Stimulated activated CD4-positive, alpha-beta T cell treated with anti-CD3 and anti-CD28 coated beads, Interleukin-2, amount 100 ng/mL, for 24 hours (primary cell): ENCODE measurements at regions not wholly inside any gene's neighbourhood (a gene's known extent, or its start where the extent isn't known, plus 50 kb on each side); places are given as distances from the start of the nearest gene placed in this dataset.
"Not testable (repeated sequence)": the region's sequence is repeated elsewhere in the genome, so short reads cannot be mapped to it uniquely, and the experiment has no call there.

Source experiments
- DNase-seq, 2 donors: peaks; one replicate each; pipeline ENCODE4 v3.0.0-alpha.2; 2020

DNA sequence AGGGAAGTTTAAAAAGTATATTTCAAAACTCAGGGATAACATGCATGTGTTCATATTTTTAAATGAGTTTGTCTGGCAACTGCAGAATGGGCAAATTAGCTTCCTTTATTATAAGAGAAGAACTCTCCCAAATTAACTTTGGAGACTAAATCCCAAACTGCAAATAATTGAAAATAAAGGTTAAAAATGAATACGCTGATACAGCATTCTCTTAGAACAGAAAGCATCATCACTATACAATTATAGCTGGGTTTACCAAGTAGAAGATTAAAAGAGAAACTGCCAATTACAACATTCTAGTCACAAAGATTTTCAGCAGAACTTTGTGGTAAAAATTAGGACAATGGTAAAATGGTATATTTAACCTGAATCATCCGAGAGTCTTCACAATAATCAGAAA, 73.3 kb downstream of the OLFM4 start:
- DNase-seq: no peak

DNA sequence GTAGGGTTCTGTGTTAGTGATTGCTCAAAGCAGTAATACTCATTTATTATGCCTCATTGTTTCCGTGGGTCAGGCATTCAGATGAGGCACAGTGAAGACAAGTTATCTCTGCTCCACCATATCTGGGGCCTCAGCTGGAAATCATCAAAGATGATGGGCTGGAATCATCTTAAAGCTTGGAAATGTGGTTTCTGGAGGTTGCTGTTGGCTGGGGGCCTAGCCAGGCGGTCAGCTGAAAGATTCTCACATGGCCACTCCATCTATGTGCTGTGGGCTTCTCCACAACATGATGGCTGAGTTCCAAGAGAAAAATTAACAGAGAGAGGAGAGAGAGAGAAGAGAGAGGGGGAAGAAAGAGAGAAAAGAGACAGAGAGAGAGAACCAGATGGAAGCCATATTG, 75.5 kb downstream of the OLFM4 start:
- DNase-seq: no peak

DNA sequence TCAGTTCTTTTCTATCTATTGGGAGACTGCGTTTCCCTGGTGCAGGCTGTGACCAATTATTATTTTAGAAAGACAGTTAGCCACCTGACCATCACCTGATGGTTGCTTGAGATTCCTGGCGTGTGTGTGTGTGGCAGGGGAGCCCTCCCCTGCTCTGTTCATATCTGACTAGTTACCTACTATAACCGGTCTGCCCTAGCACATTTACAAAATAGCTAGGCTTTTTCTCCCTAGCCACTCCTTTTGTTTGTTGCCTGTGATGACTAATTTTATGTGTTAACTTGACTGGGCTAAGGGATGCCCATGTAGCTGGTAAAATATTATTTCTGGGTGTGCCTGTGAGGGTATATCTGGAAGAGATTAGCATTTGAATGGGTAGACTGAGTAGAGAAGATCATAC, 76.9 kb downstream of the OLFM4 start:
- no peak for DNase-seq

DNA sequence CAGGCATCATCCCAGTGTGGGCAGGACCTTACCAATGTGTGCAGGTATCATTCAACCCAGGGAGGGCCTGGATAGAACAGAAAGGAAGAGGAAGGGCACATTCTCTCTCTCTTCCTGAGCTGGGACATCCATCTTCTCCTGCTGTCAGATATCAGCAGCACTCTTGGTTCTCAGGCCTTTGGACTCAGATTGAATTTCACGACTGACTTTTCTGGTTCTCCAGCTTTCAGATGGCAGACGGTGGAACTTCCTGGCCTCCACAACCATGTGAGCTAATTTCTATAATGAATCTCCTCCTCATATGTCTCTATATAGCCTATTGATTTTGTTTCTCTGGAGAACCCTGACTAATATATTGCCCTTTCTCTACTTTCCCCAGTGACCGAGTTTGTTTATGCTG, 77.3 kb downstream of the OLFM4 start:
- no peak for DNase-seq

DNA sequence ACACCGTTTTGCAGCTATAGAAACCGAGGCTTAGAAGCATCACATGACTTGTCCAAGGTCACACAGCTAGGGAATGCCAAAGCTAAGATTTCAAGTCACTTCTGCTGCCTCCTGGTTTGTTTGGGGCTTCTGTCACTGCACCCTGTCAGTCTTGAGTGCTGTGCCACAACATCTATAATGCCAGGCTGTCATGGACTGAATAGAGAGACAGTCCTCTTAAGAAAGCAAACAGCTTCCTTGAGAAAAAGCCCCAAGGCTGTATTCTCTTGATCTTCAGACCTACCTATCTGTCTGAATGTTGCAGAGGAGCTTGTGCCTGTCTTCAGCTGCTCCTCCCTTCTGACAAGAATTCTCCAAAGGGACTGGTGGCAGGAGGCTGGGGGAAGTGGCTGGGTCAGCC, 81.6 kb downstream of the OLFM4 start:
- DNase-seq: no peak

DNA sequence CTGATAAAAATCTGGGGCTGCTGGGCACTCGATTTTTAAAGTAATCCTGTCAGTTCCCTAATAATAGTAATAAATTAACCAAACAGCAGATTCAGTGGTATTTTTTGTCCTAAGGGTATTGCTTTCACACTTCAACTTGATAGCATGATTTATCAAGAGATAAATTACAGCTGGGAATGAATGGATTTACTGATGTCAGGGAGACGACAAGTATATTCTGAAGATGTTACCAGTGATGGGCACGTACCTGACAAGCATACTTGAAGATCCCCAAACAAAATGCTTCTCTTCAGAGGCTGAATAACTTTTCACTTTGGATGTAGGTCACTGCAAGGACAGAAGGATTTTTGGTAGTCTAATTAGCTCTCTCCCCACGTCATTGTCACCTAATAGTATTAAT, 82.0 kb downstream of the OLFM4 start:
- no peak for DNase-seq

DNA sequence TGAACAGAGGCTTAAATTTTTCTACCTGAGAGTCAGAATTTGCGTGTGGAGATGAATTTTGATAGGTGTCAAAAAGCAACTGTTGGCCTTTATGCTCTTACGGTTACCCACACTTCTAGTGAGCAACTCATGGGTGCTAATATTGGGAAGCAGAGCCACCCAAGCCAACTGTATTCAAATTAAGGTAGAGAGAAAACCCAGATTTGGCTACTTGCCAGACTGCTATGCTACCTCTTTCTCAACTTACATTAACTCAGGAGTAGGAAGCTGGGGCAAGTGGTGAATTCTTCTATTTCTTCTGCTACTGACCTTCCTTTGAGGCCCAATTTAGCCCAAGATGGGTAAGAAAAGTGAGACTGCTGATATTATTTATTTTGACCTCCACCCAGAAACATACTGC, 83.9 kb downstream of the OLFM4 start:
- DNase-seq: no peak

DNA sequence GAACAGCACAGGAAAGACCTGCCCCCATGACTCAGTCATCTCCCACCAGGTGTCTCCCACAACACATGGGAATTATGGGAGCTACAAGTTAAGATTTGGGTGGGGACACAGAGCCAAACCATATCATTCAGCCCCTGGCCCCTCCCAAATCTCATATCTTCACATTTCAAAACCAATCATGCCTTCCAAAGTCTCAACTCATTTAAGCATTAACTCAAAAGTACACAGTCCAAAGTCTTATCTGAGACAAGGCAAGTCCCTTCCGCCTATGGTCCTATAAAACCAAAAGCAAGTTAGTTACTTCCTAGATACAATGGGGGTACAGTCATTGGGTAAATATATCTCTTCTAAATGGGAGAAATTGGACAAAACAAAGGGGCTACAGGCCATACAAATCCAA, 88.4 kb downstream of the OLFM4 start:
- not testable (repeated sequence) for DNase-seq

DNA sequence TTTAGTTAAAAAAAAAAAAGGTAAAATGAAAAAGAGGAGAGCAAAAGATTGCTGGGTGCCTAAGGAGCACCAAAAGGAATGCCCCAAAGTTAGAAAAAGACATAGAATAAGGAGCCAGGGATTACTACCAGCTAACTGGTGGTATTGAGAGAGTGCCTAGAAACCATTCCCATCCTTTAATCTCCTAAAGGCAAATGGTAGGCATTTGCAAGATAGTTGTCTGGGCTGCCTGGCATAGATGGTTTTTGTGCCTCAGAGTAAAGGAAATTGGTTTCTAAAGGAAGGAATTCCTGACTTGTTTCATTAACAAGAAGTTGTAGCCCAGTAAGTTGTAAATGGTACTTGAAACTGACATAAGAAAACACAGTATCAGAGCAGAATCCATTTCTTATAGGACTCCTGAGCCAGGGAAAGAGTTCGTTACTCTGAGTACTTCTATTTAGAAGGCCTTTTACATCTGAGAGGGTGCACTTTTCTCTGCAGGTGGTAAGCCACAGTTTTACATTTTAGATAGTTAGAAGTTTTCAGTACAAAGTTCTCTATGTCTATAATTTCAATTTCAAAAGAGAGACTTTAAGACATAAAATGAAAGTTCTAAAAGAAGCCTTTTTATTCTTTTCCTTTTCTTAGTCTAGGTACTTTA, 92.6 kb downstream of the OLFM4 start:
- DNase-seq: no peak

DNA sequence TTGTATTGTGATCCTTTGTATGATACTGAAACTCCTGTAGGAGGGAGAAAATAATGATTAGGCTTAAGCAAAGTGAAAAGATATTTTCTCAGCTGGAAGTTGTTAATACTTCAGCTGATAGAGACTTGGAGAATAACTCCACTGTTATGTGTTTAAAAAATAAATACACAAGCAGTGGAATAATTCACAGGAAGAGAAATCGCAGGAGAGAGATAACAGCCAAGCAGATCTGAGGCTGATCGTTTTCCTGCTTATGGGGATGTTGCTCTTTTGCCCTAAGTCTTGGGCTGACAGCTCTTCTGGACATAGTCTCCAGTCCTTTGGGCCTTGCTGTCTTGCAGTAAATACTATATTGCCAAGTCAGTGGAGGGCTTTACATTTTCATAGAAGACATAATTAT, 93.3 kb downstream of the OLFM4 start:
- no peak for DNase-seq

DNA sequence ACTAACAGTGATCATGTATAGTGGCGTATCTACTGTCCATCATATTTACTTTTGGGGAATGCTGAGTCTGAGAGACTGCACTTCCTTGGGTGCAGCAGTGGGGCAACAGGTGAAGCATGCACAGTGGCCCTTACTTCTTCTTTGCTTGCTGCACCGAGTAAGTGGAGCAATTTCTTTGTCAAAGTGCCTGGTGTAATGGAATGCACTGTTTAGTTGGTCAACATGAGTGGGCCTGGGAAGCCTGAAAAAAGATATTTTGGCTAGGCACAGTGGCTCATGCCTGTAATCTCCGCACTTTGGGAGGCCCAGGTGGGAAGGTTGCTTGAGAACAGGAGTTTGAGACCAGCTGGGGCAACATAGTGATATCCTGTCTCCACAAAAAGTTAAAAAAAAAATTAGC, 94.9 kb downstream of the OLFM4 start:
- no peak for DNase-seq

DNA sequence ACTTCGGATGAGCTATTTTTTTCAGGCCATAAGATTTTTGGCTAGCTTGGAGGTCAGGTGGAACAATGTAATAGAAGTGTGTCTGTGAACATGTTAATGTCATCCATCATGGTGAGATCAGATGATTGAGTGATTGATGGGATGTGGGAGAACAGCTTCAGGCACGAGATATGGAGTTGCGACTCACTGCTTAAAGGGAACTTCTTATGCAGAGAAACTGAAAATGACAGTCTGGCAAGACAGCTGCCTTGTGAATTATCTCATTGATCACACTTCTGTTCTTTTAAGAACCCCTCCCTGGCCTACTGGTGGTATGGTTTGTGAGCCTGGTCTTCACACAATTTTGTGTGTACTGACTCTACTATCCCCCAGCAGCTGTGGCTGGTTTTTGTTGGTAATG, 96.0 kb downstream of the OLFM4 start:
- no peak for DNase-seq

DNA sequence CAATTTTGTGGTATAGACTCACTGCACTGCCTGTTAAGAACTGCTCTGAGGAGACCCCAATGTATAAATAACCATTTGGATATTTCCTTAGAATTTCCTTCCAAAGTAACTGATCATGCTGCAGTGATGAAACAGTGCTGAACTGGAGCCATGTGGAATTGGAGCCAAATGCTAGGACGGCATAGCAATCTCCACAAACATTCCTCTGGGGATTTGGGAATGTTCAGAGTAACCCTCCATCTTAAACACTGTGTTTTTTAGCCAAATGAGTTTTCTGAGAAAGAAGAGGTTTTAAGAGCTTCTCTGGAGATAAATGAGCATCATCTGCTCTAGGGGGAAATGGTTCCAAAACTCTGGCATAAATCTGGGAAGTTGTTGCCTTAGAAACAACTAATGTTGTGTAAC, 98.2 kb downstream of the OLFM4 start:
- DNase-seq: no peak

DNA sequence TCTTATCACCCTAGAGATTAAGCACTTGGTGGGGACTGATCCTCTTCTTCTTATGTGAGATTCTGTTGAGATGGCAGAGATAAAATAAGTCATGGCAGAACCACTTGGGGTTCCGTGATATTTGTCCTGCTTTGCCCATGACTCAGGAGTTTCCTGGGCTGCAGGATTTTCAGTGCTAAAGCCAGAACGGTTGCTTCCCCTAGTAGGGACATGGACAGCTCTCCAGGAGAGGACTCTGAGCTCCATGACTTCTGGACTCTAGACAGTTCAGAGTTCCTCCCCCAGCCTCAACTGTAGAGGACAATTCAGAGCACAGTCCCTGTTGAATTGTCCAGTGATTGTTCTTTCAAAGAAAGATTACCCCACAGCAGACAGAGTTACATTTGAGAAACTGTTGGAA, 98.8 kb downstream of the OLFM4 start:
- no peak for DNase-seq

DNA sequence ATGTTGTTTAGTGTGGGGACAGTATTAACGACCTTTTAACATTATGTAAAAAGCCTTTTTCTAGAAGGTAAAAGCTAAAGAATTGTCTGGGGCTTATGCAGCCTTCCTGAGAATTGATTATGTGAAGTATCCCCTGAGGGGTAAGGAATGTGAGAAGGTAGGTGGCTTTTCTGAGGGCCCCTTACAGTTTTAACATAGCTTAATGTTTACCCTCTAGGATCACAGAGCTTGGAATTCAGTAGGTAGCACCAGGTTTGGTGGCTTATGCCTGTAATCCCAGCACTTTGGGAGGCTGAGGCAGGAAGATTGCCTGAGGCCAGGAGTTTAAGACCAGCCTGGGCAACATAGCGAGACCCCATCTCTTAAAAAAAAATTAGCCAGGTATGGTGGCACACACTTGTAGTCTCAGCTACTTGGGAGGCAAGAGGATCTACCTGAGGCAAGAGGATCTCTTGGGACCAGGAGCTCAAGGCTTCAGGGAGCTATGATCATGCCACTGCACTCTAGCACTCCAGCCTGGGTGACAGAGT, 101.3 kb downstream of the OLFM4 start:
- no peak for DNase-seq

DNA sequence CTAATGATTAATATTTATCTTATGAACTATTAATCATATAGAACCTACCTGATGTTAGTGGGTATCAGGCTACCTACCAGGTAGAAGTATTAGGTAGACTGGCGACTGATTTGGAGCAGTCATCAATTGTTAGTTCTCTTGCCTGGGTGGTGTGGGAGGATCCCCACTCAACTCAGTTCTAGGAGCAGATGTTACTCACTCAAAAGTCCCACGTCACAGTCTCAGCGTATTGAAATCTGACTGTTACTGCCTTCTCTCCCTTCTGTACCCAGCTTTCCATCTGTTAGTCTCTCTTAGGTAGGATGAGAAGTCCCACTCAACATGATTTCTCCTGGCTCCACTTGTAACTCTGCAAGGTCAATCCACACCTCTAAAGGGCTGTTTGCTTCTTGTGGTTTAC, 102.7 kb downstream of the OLFM4 start:
- no peak for DNase-seq

DNA sequence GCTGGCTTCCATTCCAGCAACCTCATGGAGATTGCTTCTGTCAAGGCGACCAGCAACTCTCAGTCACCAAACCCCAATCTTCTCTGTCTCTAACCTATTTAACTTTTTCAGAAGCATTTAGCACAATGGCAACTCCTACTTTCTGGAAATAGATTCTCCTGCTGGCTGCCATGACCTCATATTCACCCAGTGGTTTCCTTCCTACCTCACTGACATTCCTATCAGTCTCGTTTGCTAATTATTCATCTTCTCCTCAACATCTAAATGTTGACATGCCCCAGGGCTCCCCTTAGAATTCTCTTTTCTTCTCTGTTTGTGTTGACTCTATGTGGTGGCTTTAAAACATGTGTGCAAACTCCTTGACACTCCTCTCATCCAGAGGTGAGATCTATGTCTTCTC, 106.7 kb downstream of the OLFM4 start:
- no peak for DNase-seq

DNA sequence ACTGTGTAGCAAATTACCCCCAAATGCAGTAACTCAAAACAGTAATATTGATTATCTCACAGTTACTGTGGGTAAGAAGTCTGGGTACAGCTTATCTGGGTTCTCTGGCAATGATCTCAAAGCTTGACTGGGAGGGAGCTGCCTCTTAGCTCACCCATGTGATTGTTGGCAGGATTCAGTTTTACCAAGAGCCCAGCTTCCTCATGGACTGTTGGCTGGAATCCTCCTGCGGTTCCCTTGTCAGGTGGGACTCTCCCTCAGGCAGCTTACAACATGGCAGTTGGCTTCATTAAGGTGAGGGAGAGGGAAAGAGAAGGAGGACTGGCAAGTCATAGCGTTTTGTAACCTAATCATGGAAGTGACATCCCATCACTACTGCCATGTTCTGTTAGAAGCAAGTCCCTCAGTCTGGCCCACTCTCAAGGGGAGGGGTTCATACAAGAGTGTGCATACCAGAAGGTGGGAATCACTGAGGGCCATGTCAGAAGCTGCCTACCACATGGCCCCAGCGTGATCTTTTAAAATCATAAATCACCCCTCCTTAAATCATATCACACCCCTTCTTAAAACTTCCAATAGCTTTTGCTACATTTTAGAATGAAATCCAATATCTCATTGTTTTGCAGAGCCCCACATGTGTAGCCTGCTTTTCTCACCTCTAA, 108.1 kb downstream of the OLFM4 start:
- DNase-seq: no peak

DNA sequence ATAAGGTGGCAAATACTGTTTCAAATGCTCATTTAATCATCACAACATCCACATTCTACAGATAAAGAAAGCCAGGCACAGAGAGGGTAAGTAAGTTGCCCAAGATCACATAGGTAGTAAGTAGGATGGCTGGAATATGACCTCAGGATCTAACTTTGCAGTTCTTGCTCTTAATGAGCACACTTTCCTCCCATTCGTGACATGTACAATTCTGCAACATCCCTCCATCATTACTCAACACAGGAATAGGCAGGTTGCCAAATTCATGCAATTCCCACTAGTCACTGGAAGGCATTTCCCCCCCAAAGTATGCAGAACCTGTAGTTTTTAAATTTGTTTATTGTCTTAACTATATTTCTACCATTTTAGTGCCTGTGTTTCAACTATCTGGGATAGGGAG, 109.2 kb downstream of the OLFM4 start:
- DNase-seq: no peak

DNA sequence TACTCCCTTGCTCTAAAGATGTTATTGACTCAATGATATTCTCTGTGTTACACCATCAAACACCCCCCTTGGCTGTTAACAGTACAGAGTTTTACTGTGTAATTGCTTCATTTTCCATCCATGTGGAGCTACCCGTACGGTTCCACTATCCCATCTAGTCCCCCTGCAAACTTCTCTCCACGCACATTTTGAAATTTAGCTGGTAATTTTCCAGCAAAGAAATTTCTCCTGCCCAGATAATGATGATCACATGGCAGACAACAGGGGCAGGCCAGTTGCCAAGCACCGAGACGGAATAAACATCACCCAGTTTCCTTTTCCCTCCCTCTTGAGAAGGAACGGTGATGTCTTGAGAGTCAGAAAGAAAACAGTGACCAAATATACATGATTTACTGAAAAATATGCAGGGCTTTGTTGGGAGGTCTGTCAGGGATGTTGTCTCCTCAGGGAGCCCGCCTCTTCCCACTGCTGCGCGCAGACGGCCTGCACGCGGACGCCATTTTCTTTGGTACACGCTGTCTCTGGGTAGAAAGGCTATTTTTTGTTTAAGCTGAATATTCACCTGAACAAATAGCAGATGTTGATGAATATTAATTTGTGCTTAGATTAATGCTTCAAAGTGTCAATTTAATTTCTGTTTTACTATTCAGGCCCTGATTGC, 109.9 kb downstream of the OLFM4 start:
- no peak for DNase-seq

DNA sequence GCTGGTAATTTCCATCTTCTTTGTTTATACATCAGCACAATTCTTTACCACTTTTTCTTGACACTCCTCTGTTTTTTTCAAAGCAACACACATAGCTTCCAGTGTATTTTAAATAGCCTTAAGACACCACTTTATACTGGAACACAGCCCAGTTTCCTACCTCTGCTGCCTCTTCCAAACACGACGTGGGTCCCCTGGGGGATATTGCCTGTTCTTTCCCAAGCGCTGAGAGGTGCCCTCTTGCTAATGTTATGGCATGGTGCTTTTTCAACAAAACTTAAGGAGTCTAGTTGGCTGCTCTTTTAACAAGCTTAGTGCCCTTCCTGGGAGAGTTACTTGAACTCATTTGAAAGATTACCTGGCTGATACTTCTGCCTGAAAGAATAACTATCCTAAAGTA, 112.7 kb downstream of the OLFM4 start:
- DNase-seq: no peak

DNA sequence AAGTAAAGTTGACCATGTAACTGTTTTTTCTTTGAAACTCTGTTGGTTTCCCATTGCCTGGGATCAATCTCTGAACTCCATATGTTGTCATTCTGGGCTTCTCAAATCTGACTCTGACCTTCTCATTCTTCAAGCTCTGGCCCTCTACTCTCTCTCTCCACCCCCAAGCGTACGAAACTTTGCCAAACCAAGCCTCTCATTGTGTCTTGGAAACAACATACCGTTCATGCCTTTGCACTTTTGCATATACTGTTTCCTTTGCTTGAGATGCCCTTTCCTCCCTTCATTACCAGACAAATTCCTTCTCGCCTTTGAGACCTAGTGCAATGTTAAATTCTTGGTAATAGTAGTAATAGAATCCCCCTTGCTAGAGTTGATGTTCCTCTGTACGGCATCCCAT, 113.7 kb downstream of the OLFM4 start:
- no peak for DNase-seq

DNA sequence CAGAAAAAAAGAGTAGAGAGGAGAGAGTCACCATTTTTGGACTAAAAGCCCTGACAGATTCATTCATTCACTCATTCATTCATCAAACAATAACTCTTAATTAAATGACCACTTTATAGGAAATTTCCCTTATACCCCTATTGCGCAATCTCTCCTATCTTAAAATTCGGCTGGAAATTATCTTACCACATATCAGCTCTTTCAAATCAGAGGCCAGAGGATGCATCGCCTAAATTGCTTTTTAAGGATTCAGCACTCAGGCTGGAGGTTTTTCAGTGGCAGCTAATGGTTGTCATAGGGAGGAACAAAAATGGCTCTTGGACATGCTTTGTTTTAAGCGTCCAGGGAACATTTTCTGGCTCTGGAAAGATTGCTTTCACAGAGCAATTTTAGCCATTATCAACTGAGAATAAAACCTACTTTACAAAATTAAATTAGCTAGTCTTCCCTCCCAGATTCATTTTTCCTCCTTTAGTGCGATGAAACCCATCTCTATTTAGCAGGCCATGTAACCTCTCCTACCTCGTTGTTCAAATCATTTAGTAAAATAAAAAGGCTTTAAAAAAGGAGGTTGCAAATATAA, 115.2 kb downstream of the OLFM4 start:
- DNase-seq: no peak

DNA sequence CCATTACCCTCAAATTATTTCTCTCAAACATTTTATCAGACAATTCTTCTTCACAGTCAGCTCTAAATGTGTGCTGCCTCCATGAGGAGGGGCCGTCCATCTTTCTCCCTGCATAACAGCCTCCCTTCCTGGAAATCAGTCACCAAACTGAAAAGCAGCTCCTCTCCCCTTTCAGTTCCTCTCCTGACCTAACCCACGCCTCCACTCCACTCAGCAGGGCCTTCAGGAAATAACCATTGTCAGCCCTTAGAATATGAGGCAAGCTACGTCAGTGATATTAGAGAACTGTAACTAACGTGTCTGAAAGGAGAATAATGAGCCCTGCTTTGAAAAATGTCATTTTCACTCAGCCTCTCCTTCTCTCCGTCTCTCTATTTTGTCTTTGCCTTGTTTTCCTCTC, 116.2 kb downstream of the OLFM4 start:
- DNase-seq: no peak
